H1 (cell line): ENCODE measurements at regions not wholly inside any gene's neighbourhood (a gene's known extent, or its start where the extent isn't known, plus 50 kb on each side); places are given as distances from the start of the nearest gene placed in this dataset.

Experiments used
- SIN3A ChIP-seq, 2 experiments: IDR thresholded peaks in 1 of 2; conservative IDR thresholded peaks in 1 of 2; 2 replicates each; pipeline ENCODE4 v1.6.1; 2011 to 2012; ENCODE audit warnings: low read length in 2 of 2, improper control_type of control experiment in 1 of 2, low read depth in 1 of 2, mild to moderate bottlenecking in 1 of 2
- SP2 ChIP-seq: IDR thresholded peaks from 2 replicates; pipeline ENCODE4 v1.6.1; 2012; ENCODE audit warnings: mild to moderate bottlenecking, low read length, inconsistent platforms

GRCh38 chr2:128578406-128579390 is 260.0 kb upstream of the HS6ST1 start (continued):
- no peak for TF ChIP-seq SP2
- TF ChIP-seq SIN3A (conservative IDR thresholded peaks at IDR 0.05 in 1 of 2, IDR thresholded peaks at IDR 0.05 in 1 of 2; ENCODE audit: low read depth in 1 of 2, low read length in 2 of 2), result no peak
